Keratinocyte (primary cell): ENCODE measurements at regions not wholly inside any gene's neighbourhood (a gene's known extent, or its start where the extent isn't known, plus 50 kb on each side); places are given as distances from the start of the nearest gene placed in this dataset.

ENCODE experiments used
- DNase-seq: peaks from one replicate; pipeline ENCODE4 v3.0.0-alpha.2; 2011; ENCODE audit warnings: low read depth, missing footprints, low spot score
- FAIRE-seq: peaks from 2 replicates; lab custom pipeline; 2011; peaks lifted over from hg19 to GRCh38; lab: Jason Lieb, UNC
- H2AFZ ChIP-seq: 2 replicates; pipeline ENCODE4 v1.6.0; 2012; ENCODE audit warnings: low read length, control low read depth, inconsistent platforms; ENCODE audit not compliant: control insufficient read depth
- H3K27ac ChIP-seq: 2 replicates; pipeline ENCODE4 v1.5.1; 2011; ENCODE audit warnings: low read length; ENCODE audit not compliant: control insufficient read depth, insufficient read depth
- H3K27me3 ChIP-seq: 3 replicates; pipeline ENCODE4 v1.6.0; 2011; ENCODE audit warnings: low read length; ENCODE audit not compliant: control insufficient read depth, insufficient read depth; ENCODE audit errors: extremely low read depth
- H3K36me3 ChIP-seq, 2 experiments: 2 replicates in 1 of 2; 3 replicates in 1 of 2; pipeline ENCODE4 v1.5.1; 2011; ENCODE audit warnings: low read length in 2 of 2, mild to moderate bottlenecking in 1 of 2; ENCODE audit not compliant: control insufficient read depth in 2 of 2, insufficient read depth in 2 of 2; ENCODE audit errors: extremely low read depth in 1 of 2
- H3K4me1 ChIP-seq: 3 replicates; pipeline ENCODE4 v1.5.1; 2011; ENCODE audit warnings: low read length; ENCODE audit not compliant: control insufficient read depth, insufficient read depth; ENCODE audit errors: extremely low read depth
- H3K4me2 ChIP-seq: 3 replicates; pipeline ENCODE4 v1.6.0; 2011; ENCODE audit warnings: low read depth, low read length; ENCODE audit not compliant: control insufficient read depth, insufficient read depth; ENCODE audit errors: extremely low read depth
- H3K4me3 ChIP-seq, 3 experiments: fragments of 200-600 bp in 1 of 3; sonication (generic) in 1 of 3; 2 replicates in 2 of 3; 3 replicates in 1 of 3; pipeline ENCODE4 v1.5.1; 2011 to 2016; ENCODE audit warnings: low read length in 3 of 3, mild to moderate bottlenecking in 3 of 3, control low read depth in 2 of 3, inconsistent platforms in 1 of 3, low read depth in 1 of 3, mixed read lengths in 1 of 3, mixed run types in 1 of 3, moderate library complexity in 1 of 3; ENCODE audit not compliant: control insufficient read depth in 2 of 3, insufficient read depth in 2 of 3; ENCODE audit errors: extremely low read depth in 1 of 3
- H3K79me2 ChIP-seq: 2 replicates; pipeline ENCODE4 v1.6.0; 2012; ENCODE audit warnings: low read length; ENCODE audit not compliant: control insufficient read depth, insufficient read depth
- H3K9ac ChIP-seq: 3 replicates; pipeline ENCODE4 v1.6.0; 2011; ENCODE audit warnings: low read length; ENCODE audit not compliant: control insufficient read depth, insufficient read depth; ENCODE audit errors: extremely low read depth
- H3K9me1 ChIP-seq: 3 replicates; pipeline ENCODE4 v1.6.0; 2011; ENCODE audit warnings: low read length; ENCODE audit not compliant: control insufficient read depth, insufficient read depth; ENCODE audit errors: extremely low read depth
- H3K9me3 ChIP-seq: 2 replicates; pipeline ENCODE4 v1.5.1; 2012; ENCODE audit warnings: low read depth, low read length; ENCODE audit not compliant: control insufficient read depth
- H4K20me1 ChIP-seq: 3 replicates; pipeline ENCODE4 v1.6.0; 2011; ENCODE audit warnings: low read length; ENCODE audit not compliant: control insufficient read depth, insufficient read depth; ENCODE audit errors: extremely low read depth
- CTCF ChIP-seq, 3 experiments: IDR thresholded peaks in 1 of 3; conservative IDR thresholded peaks in 1 of 3; optimal IDR thresholded peaks in 1 of 3; 2 replicates in 2 of 3; 3 replicates in 1 of 3; pipeline versions ENCODE3 to v1.5.1; 2011; ENCODE audit warnings: low read length in 3 of 3, mild to moderate bottlenecking in 3 of 3, moderate library complexity in 2 of 3, control low read depth in 1 of 3, inconsistent platforms in 1 of 3; ENCODE audit not compliant: insufficient read depth in 2 of 3; ENCODE audit errors: extremely low read depth in 1 of 3
- EZH2 ChIP-seq: IDR thresholded peaks from one replicate; pipeline ENCODE4 v1.6.1; 2012; ENCODE audit warnings: inconsistent platforms, mild to moderate bottlenecking, low read length, moderate library complexity
- dilution Hi-C: fragments of 300-500 bp; cut with MboI; formaldehyde crosslinking; loops from one replicate; pipeline ENCODE4 v1.7.0; 2020; ENCODE audit warnings: low sequenced_read_pairs; ENCODE audit not compliant: extremely low pct_ligation_motif_present

GRCh38 chr5:97601651-97602050 lies 418.6 kb upstream of the RIOK2 start:
- H3K4me2 ChIP-seq: no peak overlapping the region
- no peak overlapping the region for H3K9ac ChIP-seq
- H3K79me2 ChIP-seq: no peaks in the 10 kb centered on the region
- no peak for DNase-seq
- no peaks in the 10 kb centered on the region for H4K20me1 ChIP-seq
- dilution Hi-C loops: no loop called here
- H3K9me3 ChIP-seq: no peaks in the 10 kb centered on the region
- no peak overlapping the region for H3K27ac ChIP-seq
- FAIRE-seq: no peak
- TF ChIP-seq CTCF (optimal IDR thresholded peaks at IDR 0.05 in 1 of 3, IDR thresholded peaks at IDR 0.05 in 1 of 3, conservative IDR thresholded peaks at IDR 0.05 in 1 of 3; ENCODE audit: extremely low read depth in 1 of 3, insufficient read depth in 2 of 3, low read length in 3 of 3) (no peak), EZH2 (no peak)
- H3K27me3 ChIP-seq: no peaks in the 10 kb centered on the region
- no peaks in the 10 kb centered on the region for H3K9me1 ChIP-seq
- H3K4me1 ChIP-seq: no peaks in the 10 kb centered on the region
- H3K4me3 ChIP-seq: no peak overlapping the region
- H2AFZ ChIP-seq: no peak overlapping the region
- no peaks in the 10 kb centered on the region for H3K36me3 ChIP-seq

DNA sequence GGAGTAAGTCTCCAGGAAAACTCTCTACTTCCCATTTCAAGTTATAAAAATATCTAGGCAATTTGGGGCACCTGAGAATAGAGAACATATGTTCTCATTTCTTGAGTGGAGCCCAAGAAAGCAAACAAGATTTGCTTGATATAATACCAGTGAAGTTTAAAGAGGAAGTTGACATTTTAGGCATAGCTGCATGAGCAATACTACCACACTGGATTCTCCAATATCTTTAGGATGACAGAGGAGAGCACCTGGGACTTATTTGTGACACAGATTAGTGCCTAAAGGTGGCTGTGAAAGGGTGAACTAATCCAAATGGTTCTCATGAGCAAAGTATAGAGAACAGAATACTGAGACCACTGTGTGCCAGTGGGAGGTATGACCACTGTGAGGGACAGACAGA lies 423.5 kb upstream of the RIOK2 start:
- H3K79me2 ChIP-seq: no peaks in the 10 kb centered on the region
- no peaks in the 10 kb centered on the region for H3K9me3 ChIP-seq
- no peak overlapping the region for H2AFZ ChIP-seq
- H3K9me1 ChIP-seq: no peaks in the 10 kb centered on the region
- H3K4me1 ChIP-seq: no peaks in the 10 kb centered on the region
- no peaks in the 10 kb centered on the region for H4K20me1 ChIP-seq
- dilution Hi-C loops: no loop called here
- H3K9ac ChIP-seq: no peak overlapping the region
- no peaks in the 10 kb centered on the region for H3K27me3 ChIP-seq
- no peak overlapping the region for H3K4me3 ChIP-seq
- no peak overlapping the region for H3K27ac ChIP-seq
- H3K36me3 ChIP-seq: no peaks in the 10 kb centered on the region
- TF ChIP-seq CTCF (optimal IDR thresholded peaks at IDR 0.05 in 1 of 3, IDR thresholded peaks at IDR 0.05 in 1 of 3, conservative IDR thresholded peaks at IDR 0.05 in 1 of 3; ENCODE audit: extremely low read depth in 1 of 3, insufficient read depth in 2 of 3, low read length in 3 of 3): no peak
- TF ChIP-seq EZH2: no peak
- H3K4me2 ChIP-seq: no peak overlapping the region
- FAIRE-seq (no peak), DNase-seq (no peak)
